OCI-LY7 (cell line): ENCODE measurements at regions not wholly inside any gene's neighbourhood (a gene's known extent, or its start where the extent isn't known, plus 50 kb on each side); places are given as distances from the start of the nearest gene placed in this dataset.

Source experiments
- EZH2phosphoT487 ChIP-seq: fragments of 200-600 bp; sonication (generic); IDR thresholded peaks from 2 replicates; pipeline ENCODE4 v1.6.1; 2018; ENCODE audit warnings: low read depth, borderline replicate concordance, mild to moderate bottlenecking, mixed run types, antibody characterized with exemption, low read length, moderate library complexity, mixed read lengths
- TF ChIP-seq, protein P1 (sequence below): fragments of 200-600 bp; sonication (generic); conservative IDR thresholded peaks from 2 replicates; pipeline ENCODE4 v1.5.1; 2014; ENCODE audit warnings: mild to moderate bottlenecking, antibody characterized with exemption, low read length, moderate library complexity, mixed read lengths

DNA sequence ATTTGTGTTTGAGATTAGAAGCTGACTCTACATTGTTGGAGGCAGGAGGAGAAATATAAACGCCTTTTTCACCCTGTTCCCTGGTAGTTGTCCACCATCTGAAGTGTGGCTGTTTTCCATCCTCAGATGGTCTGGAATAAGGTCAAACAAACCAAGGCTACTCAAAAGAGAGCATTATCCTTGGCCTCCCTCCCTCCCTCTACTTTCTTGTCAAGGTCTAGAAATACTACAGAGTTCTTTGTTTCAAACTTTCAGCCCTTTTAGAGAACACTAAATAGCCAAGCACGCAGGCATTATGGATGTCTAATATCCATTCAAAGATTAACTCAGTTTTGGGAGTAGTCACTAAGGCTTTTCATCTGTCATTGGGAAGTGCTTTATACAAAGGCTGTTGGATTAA is 215.8 kb upstream of the ITGA4 start:
- TF ChIP-seq, protein P1, sequence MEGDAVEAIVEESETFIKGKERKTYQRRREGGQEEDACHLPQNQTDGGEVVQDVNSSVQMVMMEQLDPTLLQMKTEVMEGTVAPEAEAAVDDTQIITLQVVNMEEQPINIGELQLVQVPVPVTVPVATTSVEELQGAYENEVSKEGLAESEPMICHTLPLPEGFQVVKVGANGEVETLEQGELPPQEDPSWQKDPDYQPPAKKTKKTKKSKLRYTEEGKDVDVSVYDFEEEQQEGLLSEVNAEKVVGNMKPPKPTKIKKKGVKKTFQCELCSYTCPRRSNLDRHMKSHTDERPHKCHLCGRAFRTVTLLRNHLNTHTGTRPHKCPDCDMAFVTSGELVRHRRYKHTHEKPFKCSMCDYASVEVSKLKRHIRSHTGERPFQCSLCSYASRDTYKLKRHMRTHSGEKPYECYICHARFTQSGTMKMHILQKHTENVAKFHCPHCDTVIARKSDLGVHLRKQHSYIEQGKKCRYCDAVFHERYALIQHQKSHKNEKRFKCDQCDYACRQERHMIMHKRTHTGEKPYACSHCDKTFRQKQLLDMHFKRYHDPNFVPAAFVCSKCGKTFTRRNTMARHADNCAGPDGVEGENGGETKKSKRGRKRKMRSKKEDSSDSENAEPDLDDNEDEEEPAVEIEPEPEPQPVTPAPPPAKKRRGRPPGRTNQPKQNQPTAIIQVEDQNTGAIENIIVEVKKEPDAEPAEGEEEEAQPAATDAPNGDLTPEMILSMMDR = no peak
- no peak for TF ChIP-seq EZH2phosphoT487
